ENCODE measurements at regions not wholly inside any gene's neighbourhood (a gene's known extent, or its start where the extent isn't known, plus 50 kb on each side); places are given as distances from the start of the nearest gene placed in this dataset.
A peak's percentile ranks its signal among the peaks of the same experiment; 100 is the strongest.
"Not testable (repeated sequence)": the region's sequence is repeated elsewhere in the genome, so short reads cannot be mapped to it uniquely, and the experiment has no call there.

DNA sequence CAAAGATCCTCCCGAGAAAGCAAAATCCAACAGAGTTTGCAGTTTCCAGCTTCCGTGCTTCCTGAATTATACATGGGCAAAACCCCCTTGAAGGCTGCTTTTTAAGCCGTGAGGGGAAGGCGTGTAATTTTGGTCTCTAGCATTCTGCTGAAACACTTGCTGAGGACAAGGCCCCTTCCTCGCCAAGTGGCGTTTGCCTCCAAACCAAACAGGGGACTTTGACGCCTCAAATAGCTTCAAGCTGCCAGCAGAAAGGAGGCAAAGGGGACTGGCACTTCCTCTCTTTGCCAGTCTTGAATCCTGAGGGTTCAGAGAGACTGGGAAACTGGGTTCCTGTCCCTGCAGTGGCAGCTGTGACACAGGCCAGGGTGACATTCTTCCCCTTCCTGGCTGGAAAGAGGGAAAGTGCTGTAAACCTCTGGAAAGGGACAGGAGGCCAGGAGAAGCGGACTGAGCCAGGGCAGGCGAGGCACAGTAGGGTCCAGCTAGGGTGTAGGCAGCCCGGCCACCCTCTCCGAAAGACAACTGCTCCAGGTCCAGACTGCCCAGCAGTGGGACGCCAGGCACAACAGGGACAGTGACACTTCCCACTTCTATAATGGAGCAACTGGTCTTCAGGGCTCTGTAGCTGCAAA lies 96.2 kb upstream of the MED13L start:
- Histone ChIP-seq H3K9me3 (ENCODE audit: control insufficient read depth, low read length) (no peaks in the 10 kb centered on the region), H3K4me3 (ENCODE audit: extremely low read depth, insufficient read depth, low read length, poor library complexity, severe bottlenecking) (no peak overlapping the region), H3K36me3 (ENCODE audit: control insufficient read depth, insufficient read depth, low read length) (no peaks in the 10 kb centered on the region), H3K4me1 (ENCODE audit: control insufficient read depth, insufficient read depth, low read length, poor library complexity, severe bottlenecking) (peaks cover 19% of the 10 kb centered on the region), H3K27ac (ENCODE audit: low read depth, low read length, severe bottlenecking) (peak overlapping the region; percentile 51)
- WGBS, 2 experiments (ENCODE audit: insufficient coverage in 2 of 2) = 86 to 89% methylated on average over 10 to 11 of the region's 12 CpGs

GRCh38 chr12:116374207-116374606 lies 96.7 kb upstream of the MED13L start:
- H3K9me3 ChIP-seq (ENCODE audit: control insufficient read depth, low read length) = no peaks in the 10 kb centered on the region
- peaks cover 19% of the 10 kb centered on the region for H3K4me1 ChIP-seq (ENCODE audit: control insufficient read depth, insufficient read depth, low read length, poor library complexity, severe bottlenecking)
- H3K27ac ChIP-seq (ENCODE audit: low read depth, low read length, severe bottlenecking) = no peak overlapping the region
- 72 to 80% methylated on average over 3 of the region's 3 CpGs for WGBS, 2 experiments (ENCODE audit: insufficient coverage in 2 of 2)
- no peaks in the 10 kb centered on the region for H3K36me3 ChIP-seq (ENCODE audit: control insufficient read depth, insufficient read depth, low read length)
- no peak overlapping the region for H3K4me3 ChIP-seq (ENCODE audit: extremely low read depth, insufficient read depth, low read length, poor library complexity, severe bottlenecking)

- H3K36me3 ChIP-seq (ENCODE audit: control insufficient read depth, insufficient read depth, low read length) = no peaks in the 10 kb centered on the region
- H3K4me1 ChIP-seq (ENCODE audit: control insufficient read depth, insufficient read depth, low read length, poor library complexity, severe bottlenecking) = peaks cover 19% of the 10 kb centered on the region
- no peak overlapping the region for H3K27ac ChIP-seq (ENCODE audit: low read depth, low read length, severe bottlenecking)
- no peak overlapping the region for H3K4me3 ChIP-seq (ENCODE audit: extremely low read depth, insufficient read depth, low read length, poor library complexity, severe bottlenecking)
- 80 to 86% methylated on average over 9 of the region's 9 CpGs for WGBS, 2 experiments (ENCODE audit: insufficient coverage in 2 of 2)
- no peaks in the 10 kb centered on the region for H3K9me3 ChIP-seq (ENCODE audit: control insufficient read depth, low read length)
Measured at GRCh38 chr12:116375278-116375842, 97.9 kb upstream of the MED13L start.

DNA sequence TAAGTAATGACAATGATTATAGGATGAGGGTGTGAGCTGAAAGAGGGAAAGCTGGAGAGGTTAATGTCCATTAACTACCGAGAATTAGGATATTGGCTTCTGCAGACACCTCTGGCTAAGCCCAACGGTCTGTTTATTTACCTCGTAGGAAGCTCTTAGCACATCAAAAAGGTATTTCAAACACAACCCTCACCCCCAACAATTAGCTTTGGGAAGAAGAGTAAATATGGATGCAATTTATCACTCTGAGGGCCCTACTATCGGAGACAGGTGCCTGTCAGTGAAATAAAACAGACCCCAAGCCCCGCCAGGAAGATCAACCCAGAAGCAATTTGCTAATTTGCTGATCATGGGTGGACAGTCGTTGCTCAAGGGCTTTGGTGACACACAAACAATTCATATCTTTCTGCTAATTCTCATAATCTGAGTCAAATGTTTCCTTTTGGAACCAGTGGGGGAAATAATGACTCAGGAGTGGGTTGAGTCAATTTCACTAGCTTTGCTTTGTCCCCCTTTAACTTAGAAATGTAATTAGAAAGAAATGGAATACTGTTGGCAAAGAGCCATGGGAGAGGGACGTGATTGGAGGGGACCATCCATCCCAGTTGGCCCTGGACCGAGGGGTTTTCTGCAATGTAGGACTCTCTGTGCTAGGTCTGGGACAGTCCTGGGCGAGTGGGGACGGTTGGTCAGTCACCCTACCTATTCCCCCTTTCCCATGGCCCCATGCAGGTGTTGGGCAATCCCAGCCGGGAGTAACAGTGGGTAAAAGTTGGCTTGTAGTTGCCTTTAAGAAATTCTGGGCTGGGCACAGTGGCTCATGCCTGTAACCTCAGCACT lies 99.1 kb upstream of the MED13L start:
- H3K27ac ChIP-seq (ENCODE audit: low read depth, low read length, severe bottlenecking) = peak overlapping the region; percentile 49
- WGBS, 2 experiments (ENCODE audit: insufficient coverage in 2 of 2) = 58 to 71% methylated on average over 7 to 8 of the region's 11 CpGs
- peaks cover 27% of the 10 kb centered on the region for H3K4me1 ChIP-seq (ENCODE audit: control insufficient read depth, insufficient read depth, low read length, poor library complexity, severe bottlenecking)
- H3K4me3 ChIP-seq (ENCODE audit: extremely low read depth, insufficient read depth, low read length, poor library complexity, severe bottlenecking) = no peak overlapping the region
- H3K36me3 ChIP-seq (ENCODE audit: control insufficient read depth, insufficient read depth, low read length) = no peaks in the 10 kb centered on the region
- H3K9me3 ChIP-seq (ENCODE audit: control insufficient read depth, low read length) = no peaks in the 10 kb centered on the region

GRCh38 chr12:116377194-116377571 lies 99.7 kb upstream of the MED13L start:
- H3K36me3 ChIP-seq (ENCODE audit: control insufficient read depth, insufficient read depth, low read length); H3K4me3 ChIP-seq (ENCODE audit: extremely low read depth, insufficient read depth, low read length, poor library complexity, severe bottlenecking); H3K9me3 ChIP-seq (ENCODE audit: control insufficient read depth, low read length); H3K27ac ChIP-seq (ENCODE audit: low read depth, low read length, severe bottlenecking): not testable (repeated sequence)
- peaks cover 27% of the 10 kb centered on the region for H3K4me1 ChIP-seq (ENCODE audit: control insufficient read depth, insufficient read depth, low read length, poor library complexity, severe bottlenecking)
- WGBS, 2 experiments (ENCODE audit: insufficient coverage in 2 of 2) = 87 to 94% methylated on average over 2 to 3 of the region's 6 CpGs

- H3K4me3 ChIP-seq (ENCODE audit: extremely low read depth, insufficient read depth, low read length, poor library complexity, severe bottlenecking) = no peak overlapping the region
- no peaks in the 10 kb centered on the region for H3K36me3 ChIP-seq (ENCODE audit: control insufficient read depth, insufficient read depth, low read length)
- peaks cover 33% of the 10 kb centered on the region for H3K4me1 ChIP-seq (ENCODE audit: control insufficient read depth, insufficient read depth, low read length, poor library complexity, severe bottlenecking)
- WGBS, 2 experiments (ENCODE audit: insufficient coverage in 2 of 2) = 93 to 94% methylated on average over 11 of the region's 11 CpGs
- no peak overlapping the region for H3K27ac ChIP-seq (ENCODE audit: low read depth, low read length, severe bottlenecking)
- H3K9me3 ChIP-seq (ENCODE audit: control insufficient read depth, low read length) = no peaks in the 10 kb centered on the region
Measured at GRCh38 chr12:116378002-116378401, 100.5 kb upstream of the MED13L start.

- Histone ChIP-seq H3K9me3 (ENCODE audit: control insufficient read depth, low read length) (no peaks in the 10 kb centered on the region), H3K27ac (ENCODE audit: low read depth, low read length, severe bottlenecking) (no peak overlapping the region), H3K4me1 (ENCODE audit: control insufficient read depth, insufficient read depth, low read length, poor library complexity, severe bottlenecking) (peaks cover 34% of the 10 kb centered on the region), H3K4me3 (ENCODE audit: extremely low read depth, insufficient read depth, low read length, poor library complexity, severe bottlenecking) (no peak overlapping the region), H3K36me3 (ENCODE audit: control insufficient read depth, insufficient read depth, low read length) (no peaks in the 10 kb centered on the region)
- WGBS, 2 experiments (ENCODE audit: insufficient coverage in 2 of 2) = 92 to 98% methylated on average over 2 to 4 of the region's 4 CpGs
Measured at GRCh38 chr12:116380108-116380507, 102.6 kb upstream of the MED13L start.

GRCh38 chr12:116380740-116381139 lies 103.2 kb upstream of the MED13L start:
- WGBS, 2 experiments (ENCODE audit: insufficient coverage in 2 of 2) = 100% methylated on average over 1 of the region's 1 CpG; no CpG with 5 or more reads in 1 of the 2 experiments
- H3K36me3 ChIP-seq (ENCODE audit: control insufficient read depth, insufficient read depth, low read length); H3K9me3 ChIP-seq (ENCODE audit: control insufficient read depth, low read length); H3K4me3 ChIP-seq (ENCODE audit: extremely low read depth, insufficient read depth, low read length, poor library complexity, severe bottlenecking): not testable (repeated sequence)
- peak overlapping the region; percentile 95 for H3K27ac ChIP-seq (ENCODE audit: low read depth, low read length, severe bottlenecking)
- peaks cover 34% of the 10 kb centered on the region for H3K4me1 ChIP-seq (ENCODE audit: control insufficient read depth, insufficient read depth, low read length, poor library complexity, severe bottlenecking)

GRCh38 chr12:116381240-116381743 lies 103.8 kb upstream of the MED13L start:
- H3K9me3 ChIP-seq (ENCODE audit: control insufficient read depth, low read length) = no peaks in the 10 kb centered on the region
- peaks cover 32% of the 10 kb centered on the region for H3K4me1 ChIP-seq (ENCODE audit: control insufficient read depth, insufficient read depth, low read length, poor library complexity, severe bottlenecking)
- peak overlapping the region; percentile 10 for H3K4me3 ChIP-seq (ENCODE audit: extremely low read depth, insufficient read depth, low read length, poor library complexity, severe bottlenecking)
- WGBS, 2 experiments (ENCODE audit: insufficient coverage in 2 of 2) = 16 to 18% methylated on average over 11 to 14 of the region's 14 CpGs
- no peaks in the 10 kb centered on the region for H3K36me3 ChIP-seq (ENCODE audit: control insufficient read depth, insufficient read depth, low read length)
- H3K27ac ChIP-seq (ENCODE audit: low read depth, low read length, severe bottlenecking) = peak overlapping the region; percentile 95

GRCh38 chr12:116381744-116382685 lies 104.5 kb upstream of the MED13L start:
- WGBS, 2 experiments (ENCODE audit: insufficient coverage in 2 of 2) = 8 to 12% methylated on average over 14 of the region's 17 CpGs
- Histone ChIP-seq H3K4me3 (ENCODE audit: extremely low read depth, insufficient read depth, low read length, poor library complexity, severe bottlenecking) (peak overlapping the region; percentile 10), H3K36me3 (ENCODE audit: control insufficient read depth, insufficient read depth, low read length) (no peaks in the 10 kb centered on the region), H3K4me1 (ENCODE audit: control insufficient read depth, insufficient read depth, low read length, poor library complexity, severe bottlenecking) (peaks cover 25% of the 10 kb centered on the region), H3K9me3 (ENCODE audit: control insufficient read depth, low read length) (no peaks in the 10 kb centered on the region), H3K27ac (ENCODE audit: low read depth, low read length, severe bottlenecking) (peak overlapping the region; percentile 95)

Measured in mesodermal cell (in vitro differentiated cells).